GM12872 (cell line): ENCODE measurements at regions not wholly inside any gene's neighbourhood (a gene's known extent, or its start where the extent isn't known, plus 50 kb on each side); places are given as distances from the start of the nearest gene placed in this dataset.

Source experiments
- TF ChIP-seq, protein P1 (sequence below): IDR thresholded peaks from 3 replicates; pipeline ENCODE4 v1.5.1; 2011; ENCODE audit warnings: low read depth, mild to moderate bottlenecking, low read length, moderate library complexity; ENCODE audit not compliant: insufficient read depth

DNA sequence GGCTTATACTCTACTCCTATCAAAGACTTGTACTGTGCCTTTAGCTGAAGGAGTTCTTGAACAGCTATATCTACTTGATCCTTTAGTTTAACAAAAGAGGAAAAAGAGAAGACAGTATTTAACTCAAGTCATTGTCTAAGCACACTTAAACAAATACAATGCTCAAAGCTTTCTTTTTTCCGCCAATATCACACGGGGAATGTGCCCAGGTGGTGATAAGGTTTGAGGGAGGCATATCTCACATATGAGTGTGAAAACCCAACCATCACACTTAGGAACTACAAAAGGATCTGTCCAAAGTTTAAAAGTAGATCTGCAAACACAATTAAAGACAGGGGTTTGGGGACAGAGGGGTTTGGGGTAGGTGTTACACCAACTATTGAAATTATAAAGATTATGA lies 59.0 kb upstream of the SLC30A10 start:
- TF ChIP-seq, protein P1, sequence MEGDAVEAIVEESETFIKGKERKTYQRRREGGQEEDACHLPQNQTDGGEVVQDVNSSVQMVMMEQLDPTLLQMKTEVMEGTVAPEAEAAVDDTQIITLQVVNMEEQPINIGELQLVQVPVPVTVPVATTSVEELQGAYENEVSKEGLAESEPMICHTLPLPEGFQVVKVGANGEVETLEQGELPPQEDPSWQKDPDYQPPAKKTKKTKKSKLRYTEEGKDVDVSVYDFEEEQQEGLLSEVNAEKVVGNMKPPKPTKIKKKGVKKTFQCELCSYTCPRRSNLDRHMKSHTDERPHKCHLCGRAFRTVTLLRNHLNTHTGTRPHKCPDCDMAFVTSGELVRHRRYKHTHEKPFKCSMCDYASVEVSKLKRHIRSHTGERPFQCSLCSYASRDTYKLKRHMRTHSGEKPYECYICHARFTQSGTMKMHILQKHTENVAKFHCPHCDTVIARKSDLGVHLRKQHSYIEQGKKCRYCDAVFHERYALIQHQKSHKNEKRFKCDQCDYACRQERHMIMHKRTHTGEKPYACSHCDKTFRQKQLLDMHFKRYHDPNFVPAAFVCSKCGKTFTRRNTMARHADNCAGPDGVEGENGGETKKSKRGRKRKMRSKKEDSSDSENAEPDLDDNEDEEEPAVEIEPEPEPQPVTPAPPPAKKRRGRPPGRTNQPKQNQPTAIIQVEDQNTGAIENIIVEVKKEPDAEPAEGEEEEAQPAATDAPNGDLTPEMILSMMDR, result no peak

DNA sequence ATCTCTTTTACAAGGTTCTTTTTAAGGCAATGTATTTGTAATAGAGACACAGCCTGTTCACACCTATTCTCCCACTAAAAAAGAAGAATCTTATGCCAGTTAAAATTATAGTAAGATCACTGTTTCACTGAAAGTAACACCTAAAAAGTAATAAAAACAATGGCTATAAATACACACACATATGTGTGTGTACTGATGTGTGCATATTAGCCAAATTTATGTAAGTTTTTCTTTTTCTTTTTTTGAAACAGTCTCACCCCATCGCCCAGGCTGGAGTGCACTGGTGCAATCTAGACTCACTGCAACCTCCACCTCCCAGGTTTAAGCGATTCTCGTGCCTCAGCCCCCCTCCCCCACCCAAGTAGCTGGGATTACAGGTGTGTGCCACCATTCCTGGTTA lies 56.8 kb upstream of the SLC30A10 start:
- TF ChIP-seq, protein P1, result no peak
